ENCODE measurements at regions not wholly inside any gene's neighbourhood (a gene's known extent, or its start where the extent isn't known, plus 50 kb on each side); places are given as distances from the start of the nearest gene placed in this dataset.

DNA sequence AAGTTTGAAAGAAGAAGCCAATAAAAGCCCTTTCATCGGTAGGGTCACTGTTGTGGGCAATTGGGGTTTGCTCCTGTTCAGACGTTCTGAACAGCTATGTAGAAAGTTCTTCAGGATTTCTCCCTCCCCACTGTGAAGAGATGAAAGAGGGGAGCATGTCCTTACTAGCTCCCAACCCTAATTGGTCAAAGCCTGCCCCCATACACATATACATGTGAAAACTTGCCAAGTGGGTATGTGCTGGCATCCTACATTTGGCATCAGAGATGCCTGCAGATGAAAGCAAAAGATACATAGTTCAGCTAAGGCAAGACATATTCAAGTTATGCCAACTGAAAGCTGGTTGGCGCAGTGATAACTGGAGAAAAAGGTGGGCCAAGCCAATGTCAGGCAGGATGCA lies 363.1 kb upstream of the DACH1 start:
- Mint-ChIP-seq H3K27ac (no peak overlapping the region), H3K9me3 (peaks cover 8% of the 10 kb centered on the region), H3K4me1 (no peaks in the 10 kb centered on the region), H3K36me3 (no peaks in the 10 kb centered on the region), H3K4me3 (no peak overlapping the region)
- DNase-seq (ENCODE audit: low spot score in 2 of 2) = no peak
- no peak for ATAC-seq

DNA sequence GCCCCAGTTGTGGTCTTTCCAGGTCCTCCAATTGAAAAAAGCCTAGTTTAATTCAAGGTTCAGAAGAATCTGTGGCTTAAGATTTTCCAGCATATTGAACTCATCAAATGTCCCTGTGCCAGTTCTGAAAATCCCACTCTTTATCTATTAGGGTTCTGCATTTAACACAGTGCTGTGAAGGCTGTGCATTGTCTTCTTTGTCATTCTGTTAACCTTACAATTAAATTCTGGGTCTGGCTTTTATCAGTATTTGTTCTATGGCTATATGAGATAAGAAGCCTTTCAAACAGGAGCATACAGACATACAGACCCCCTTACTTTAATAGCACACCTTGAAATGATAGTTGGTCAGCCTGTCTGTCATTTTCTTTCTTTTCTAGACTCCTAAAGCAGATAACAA lies 362.1 kb upstream of the DACH1 start:
- Mint-ChIP-seq H3K9me3 (peaks cover 9% of the 10 kb centered on the region), H3K4me3 (no peak overlapping the region), H3K27ac (no peak overlapping the region), H3K36me3 (no peaks in the 10 kb centered on the region), H3K4me1 (no peaks in the 10 kb centered on the region)
- DNase-seq (ENCODE audit: low spot score in 2 of 2) (no peak), ATAC-seq (no peak)

DNA sequence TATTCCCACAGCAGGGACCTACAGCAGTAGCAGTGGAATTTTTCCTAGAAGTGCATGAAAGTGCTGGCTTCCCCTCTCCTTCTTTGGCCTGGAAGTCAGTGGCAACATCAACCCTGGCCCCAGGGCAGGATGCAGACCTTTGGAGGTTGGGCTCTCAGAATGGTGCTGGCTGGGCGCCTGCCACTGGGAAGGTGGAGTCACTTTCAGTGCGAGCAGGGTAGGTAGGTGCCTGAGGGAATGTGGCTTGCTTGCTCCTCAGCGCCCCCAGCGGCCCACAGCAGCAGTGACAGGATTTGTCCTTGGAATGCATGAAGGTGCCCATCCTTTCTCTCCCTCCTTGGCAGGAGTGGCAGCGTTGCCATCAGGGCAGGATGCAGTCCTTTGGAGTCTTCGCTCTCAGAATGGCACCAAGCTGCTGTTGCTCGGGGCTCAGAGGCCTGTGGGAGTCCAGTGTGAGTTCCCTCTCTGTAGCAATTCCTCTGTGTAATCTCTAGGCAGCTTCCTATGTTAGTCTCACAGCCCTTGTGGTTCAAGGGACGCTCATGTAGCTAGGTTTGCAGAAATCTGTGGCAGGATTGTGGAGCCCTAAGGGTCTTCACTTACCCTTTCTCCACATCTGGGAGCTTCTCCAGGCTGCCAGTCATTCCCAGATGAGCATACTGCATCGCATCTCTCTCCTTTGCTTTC lies 354.4 kb upstream of the DACH1 start:
- Mint-ChIP-seq H3K36me3 (no peaks in the 10 kb centered on the region), H3K4me1 (no peaks in the 10 kb centered on the region), H3K9me3 (peaks cover 9% of the 10 kb centered on the region), H3K4me3 (no peak overlapping the region), H3K27ac (no peak overlapping the region)
- ATAC-seq (peak; percentile 19), DNase-seq (ENCODE audit: low spot score in 2 of 2) (no peak)

DNA sequence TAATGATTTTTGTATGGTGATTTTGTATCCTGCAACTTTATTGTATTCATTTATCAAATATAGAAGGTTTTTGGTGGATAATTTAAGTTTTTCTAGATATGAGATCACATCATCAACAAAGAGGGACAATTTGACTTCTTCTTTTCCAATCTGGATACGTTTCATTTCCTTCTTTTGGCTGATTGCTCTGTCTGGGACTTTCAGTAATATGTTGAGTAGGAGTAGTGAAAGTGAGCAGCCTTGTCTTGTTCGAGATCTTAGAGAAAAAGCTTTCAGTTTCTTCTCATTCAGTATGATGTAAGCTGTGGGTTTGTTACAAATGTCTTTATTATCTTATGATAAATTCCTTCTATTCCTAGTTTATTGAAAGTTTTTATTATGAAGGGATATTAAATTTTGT lies 352.0 kb upstream of the DACH1 start:
- Mint-ChIP-seq H3K36me3 (no peaks in the 10 kb centered on the region), H3K9me3 (peaks cover 11% of the 10 kb centered on the region), H3K4me1 (no peaks in the 10 kb centered on the region), H3K27ac (no peak overlapping the region), H3K4me3 (no peak overlapping the region)
- ATAC-seq = no peak
- no peak for DNase-seq (ENCODE audit: low spot score in 2 of 2)

DNA sequence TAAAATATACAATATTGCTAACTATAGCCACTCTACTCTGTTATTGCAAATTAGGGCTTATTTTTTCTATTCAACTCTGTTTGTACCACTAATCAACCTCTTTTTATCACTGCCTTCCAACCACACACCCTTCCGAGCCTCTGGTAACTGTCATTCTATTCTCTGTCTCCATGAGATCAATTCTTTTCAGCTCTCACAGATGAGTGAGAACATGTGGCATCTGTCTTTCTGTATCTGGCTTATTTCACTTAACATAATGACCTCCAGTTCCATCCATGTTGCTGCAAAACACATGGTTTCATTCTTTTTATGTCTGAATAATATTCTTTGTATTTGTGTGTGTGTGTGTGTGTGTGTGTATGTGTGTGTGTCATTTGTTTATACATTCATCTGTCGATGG lies 350.1 kb upstream of the DACH1 start:
- Mint-ChIP-seq H3K9me3 (peaks cover 11% of the 10 kb centered on the region), H3K4me1 (no peaks in the 10 kb centered on the region), H3K36me3 (no peaks in the 10 kb centered on the region), H3K27ac (no peak overlapping the region), H3K4me3 (no peak overlapping the region)
- ATAC-seq (no peak), DNase-seq (ENCODE audit: low spot score in 2 of 2) (no peak)

DNA sequence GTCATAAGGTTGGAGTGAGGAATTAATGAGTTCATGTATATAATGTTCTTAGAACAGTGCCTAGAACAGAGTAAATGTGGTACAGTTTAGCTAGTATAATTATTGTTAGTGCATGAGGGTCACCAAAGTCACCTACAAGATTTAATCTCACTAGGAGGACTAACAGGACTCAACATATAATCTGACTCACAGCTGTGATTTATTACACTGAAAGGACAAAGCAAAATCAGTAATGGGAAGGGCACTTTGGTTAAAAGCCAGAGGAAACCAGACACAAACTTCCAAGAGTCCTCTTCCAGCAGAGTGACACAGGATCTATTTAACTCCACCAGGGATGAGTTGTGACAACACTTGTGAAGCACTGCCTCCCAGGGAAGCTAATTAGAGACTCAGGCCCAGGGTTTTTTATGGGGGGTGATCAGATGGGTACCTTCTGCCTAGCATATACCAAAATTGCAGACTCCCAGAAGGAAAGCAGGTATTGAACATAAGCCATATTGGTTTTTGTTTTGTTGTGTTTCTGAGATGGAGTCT lies 341.2 kb upstream of the DACH1 start:
- ATAC-seq (no peak), DNase-seq (ENCODE audit: low spot score in 2 of 2) (no peak)
- Mint-ChIP-seq H3K9me3 (peaks cover 9% of the 10 kb centered on the region), H3K36me3 (no peaks in the 10 kb centered on the region), H3K4me3 (no peak overlapping the region), H3K27ac (no peak overlapping the region), H3K4me1 (no peaks in the 10 kb centered on the region)

DNA sequence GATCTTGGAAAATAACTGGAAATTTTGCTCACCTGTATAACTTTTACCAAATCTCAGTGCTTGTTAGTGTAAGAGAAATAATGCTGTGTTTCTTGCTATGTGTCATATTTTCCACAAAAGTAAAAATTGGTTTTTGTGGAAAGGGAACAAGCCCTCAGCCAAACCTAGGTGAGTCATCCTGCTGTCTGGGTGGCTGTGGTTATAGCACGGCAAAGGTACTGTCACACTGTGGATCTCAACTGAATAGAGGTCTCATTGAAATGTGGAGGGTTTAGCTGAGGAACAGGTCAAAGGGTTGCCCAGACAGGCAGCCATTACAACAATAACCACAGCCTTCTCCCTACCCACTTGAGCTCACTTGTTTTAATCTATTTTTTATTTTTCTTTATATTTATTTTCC lies 338.8 kb upstream of the DACH1 start:
- DNase-seq (ENCODE audit: low spot score in 2 of 2) (no peak), ATAC-seq (peak; percentile 43)
- H3K36me3 Mint-ChIP-seq = no peaks in the 10 kb centered on the region
- no peak overlapping the region for H3K27ac Mint-ChIP-seq
- H3K4me1 Mint-ChIP-seq = no peaks in the 10 kb centered on the region
- H3K9me3 Mint-ChIP-seq = peaks cover 9% of the 10 kb centered on the region
- H3K4me3 Mint-ChIP-seq = no peak overlapping the region

DNA sequence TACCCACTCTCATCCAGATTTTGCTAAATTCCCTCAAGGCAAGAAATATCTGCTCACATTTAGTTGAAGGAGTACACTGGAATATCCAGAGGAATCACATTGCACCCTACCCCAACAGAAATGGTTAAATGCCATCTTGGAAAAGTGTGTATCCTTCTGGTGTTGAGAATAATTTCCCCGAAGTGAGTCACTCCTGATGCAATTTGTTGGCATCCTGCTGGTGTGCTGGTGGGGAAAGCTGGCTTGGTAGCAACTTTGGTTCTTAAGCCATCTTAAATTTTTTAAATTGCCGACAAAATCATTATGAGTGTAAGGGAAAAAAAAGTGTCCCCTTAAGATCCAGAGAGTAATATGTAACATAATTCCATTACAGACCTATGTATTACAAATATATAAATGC lies 337.3 kb upstream of the DACH1 start:
- no peaks in the 10 kb centered on the region for H3K36me3 Mint-ChIP-seq

DNA sequence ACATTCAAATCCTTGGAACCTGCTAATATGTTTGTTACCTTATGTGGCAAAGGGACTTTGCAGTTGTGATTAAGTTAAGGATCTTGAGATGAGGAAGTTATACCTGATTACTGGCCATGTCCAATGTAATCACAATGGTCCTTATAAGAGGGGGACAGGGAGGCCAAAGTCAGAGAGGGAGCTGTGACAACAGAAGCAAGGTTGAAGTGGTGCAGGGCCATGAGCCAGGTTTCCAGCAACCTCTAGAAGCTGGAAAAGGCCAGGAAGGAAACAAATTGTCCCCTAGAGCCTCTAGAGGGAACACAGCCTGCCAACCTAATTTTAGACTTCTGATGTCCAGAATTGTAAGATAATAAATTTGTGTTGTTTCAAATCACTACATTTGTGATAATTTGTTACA lies 334.7 kb upstream of the DACH1 start:
- no peak overlapping the region for H3K27ac Mint-ChIP-seq
- H3K9me3 Mint-ChIP-seq = peaks cover 9% of the 10 kb centered on the region
- H3K4me3 Mint-ChIP-seq = no peak overlapping the region
- H3K36me3 Mint-ChIP-seq = no peaks in the 10 kb centered on the region
- DNase-seq (ENCODE audit: low spot score in 2 of 2) (no peak), ATAC-seq (no peak)
- no peaks in the 10 kb centered on the region for H3K4me1 Mint-ChIP-seq

More for the DNA sequence above, 337.3 kb upstream of the DACH1 start:
- Mint-ChIP-seq H3K9me3 (peaks cover 9% of the 10 kb centered on the region), H3K4me1 (no peaks in the 10 kb centered on the region), H3K4me3 (no peak overlapping the region), H3K27ac (no peak overlapping the region)
- DNase-seq (ENCODE audit: low spot score in 2 of 2) (no peak), ATAC-seq (no peak)

DNA sequence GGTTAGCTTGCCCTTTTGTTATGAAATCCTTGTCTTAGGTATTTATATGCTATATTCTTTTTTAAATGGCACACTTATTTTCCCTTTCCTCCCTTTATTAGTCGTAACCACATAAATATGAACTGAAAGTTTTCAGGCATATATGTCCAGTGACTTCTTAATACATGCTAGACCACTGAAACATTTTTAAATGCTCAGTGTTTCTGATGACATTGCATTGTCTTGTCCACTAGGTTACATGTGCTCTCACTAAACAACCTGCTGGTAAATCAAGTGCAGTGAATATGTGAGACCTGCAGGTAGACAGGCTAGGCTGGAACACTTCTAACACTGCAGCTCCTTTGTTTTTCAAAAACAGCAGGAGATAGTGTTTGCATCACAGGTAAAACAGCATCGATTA lies 332.6 kb upstream of the DACH1 start:
- DNase-seq (ENCODE audit: low spot score in 2 of 2) = no peak
- Mint-ChIP-seq H3K4me3 (no peak overlapping the region), H3K27ac (no peak overlapping the region), H3K36me3 (no peaks in the 10 kb centered on the region), H3K9me3 (peaks cover 3% of the 10 kb centered on the region), H3K4me1 (no peaks in the 10 kb centered on the region)
- ATAC-seq = no peak

DNA sequence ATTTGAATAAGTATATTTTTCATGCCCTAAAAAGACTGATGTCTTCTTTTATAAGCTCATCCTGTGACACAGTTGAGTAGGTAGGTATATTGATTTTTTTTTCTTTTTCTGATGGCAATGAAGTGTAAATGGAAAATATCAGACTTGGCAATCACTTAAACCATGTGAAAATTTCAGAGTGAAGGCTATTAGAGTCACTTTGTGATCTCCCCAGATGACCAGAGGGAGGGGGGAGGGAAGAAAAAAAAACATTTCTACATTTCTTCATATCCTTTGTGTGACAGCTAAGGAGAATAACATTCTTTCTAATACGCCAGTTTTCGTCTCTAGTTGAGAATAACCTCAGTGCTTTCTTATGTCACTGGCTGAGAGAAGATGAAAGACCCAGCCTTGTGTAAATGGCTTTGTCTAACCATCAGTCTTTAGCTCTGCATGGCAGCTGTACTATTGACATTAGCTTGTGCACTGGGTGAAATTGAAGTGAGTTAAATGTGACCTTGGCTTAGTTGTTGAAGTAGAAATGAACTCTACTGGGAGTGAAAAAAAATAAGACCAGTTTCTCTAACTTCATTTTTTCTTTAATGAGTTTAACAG lies 332.1 kb upstream of the DACH1 start:
- no peak overlapping the region for H3K27ac Mint-ChIP-seq
- DNase-seq (ENCODE audit: low spot score in 2 of 2) (no peak), ATAC-seq (no peak)
- peaks cover 3% of the 10 kb centered on the region for H3K9me3 Mint-ChIP-seq
- H3K36me3 Mint-ChIP-seq = no peaks in the 10 kb centered on the region
- no peaks in the 10 kb centered on the region for H3K4me1 Mint-ChIP-seq
- H3K4me3 Mint-ChIP-seq = no peak overlapping the region

DNA sequence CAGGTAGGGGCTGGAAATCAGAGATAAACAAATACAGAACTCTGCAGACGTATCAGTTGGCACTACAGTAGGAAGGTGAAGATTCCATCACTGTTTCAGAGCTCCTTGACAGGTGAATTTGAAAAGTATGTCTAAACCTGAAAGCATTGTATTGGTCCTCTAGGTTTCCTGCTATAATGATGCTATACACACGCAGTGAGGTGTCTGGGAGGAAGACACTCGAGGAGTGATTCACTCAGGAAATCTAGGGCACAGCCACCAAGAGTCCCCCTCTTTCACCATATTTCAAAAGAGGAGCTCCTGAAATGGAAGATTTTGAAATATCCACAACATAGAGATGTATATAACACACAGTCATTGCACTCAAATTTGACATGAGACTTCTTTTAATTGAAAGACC lies 331.0 kb upstream of the DACH1 start:
- Mint-ChIP-seq H3K9me3 (peaks cover 3% of the 10 kb centered on the region), H3K4me1 (no peaks in the 10 kb centered on the region), H3K27ac (no peak overlapping the region), H3K36me3 (no peaks in the 10 kb centered on the region), H3K4me3 (no peak overlapping the region)
- ATAC-seq = no peak
- DNase-seq (ENCODE audit: low spot score in 2 of 2) = no peak

DNA sequence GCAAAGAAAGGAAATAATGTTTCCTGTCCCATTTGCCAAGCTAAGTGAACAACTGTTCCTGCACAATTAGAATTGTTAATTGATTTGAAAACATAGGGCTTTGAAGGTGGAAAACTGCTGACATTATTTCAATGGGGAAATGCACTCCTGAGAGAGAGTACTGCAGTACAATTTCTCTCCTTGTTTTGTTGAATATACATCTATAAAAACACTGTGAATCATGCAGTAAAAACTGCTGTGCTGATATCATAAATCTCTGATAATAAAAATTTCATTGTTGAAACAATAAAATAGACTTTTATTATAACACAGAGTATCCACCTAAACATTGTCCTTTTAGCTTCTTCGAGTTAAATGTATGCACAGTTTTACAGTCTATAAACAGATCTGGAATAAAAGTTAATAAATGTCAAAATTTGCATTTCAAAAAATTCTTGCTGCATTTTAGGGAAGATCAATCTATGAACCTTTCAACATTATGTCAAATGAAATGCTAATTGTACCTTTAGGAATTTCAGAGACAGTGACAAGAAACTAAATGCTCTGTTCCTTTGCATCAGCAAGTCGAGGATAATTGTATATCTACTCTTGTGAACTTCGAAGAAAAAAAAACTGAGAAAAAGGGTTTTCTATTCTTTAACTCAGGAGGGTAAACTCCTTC lies 328.2 kb upstream of the DACH1 start:
- ATAC-seq = no peak
- no peak for DNase-seq (ENCODE audit: low spot score in 2 of 2)
- Mint-ChIP-seq H3K27ac (no peak overlapping the region), H3K9me3 (peaks cover 6% of the 10 kb centered on the region), H3K4me1 (no peaks in the 10 kb centered on the region), H3K36me3 (no peaks in the 10 kb centered on the region), H3K4me3 (no peak overlapping the region)

DNA sequence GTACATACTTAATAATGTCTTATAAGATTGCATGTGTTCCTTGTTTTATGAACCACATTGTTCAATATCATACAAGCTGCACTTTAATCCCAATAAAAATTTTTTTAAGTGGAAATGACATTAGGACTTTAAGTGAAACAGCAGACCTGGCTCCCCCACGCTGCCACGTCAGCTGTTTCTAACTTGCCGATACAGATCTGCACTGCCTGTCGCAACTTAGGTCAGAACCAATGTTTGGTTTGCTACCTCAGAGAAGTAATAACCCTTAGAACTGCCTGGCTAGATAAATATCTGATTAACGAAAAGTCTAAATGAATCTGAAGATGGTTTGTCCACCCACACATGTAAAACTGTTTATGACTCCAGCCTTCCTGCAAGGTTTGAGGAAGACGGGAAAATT lies 327.5 kb upstream of the DACH1 start:
- Mint-ChIP-seq H3K27ac (no peak overlapping the region), H3K36me3 (no peaks in the 10 kb centered on the region), H3K9me3 (peaks cover 6% of the 10 kb centered on the region), H3K4me1 (no peaks in the 10 kb centered on the region), H3K4me3 (no peak overlapping the region)
- ATAC-seq (no peak), DNase-seq (ENCODE audit: low spot score in 2 of 2) (no peak)

DNA sequence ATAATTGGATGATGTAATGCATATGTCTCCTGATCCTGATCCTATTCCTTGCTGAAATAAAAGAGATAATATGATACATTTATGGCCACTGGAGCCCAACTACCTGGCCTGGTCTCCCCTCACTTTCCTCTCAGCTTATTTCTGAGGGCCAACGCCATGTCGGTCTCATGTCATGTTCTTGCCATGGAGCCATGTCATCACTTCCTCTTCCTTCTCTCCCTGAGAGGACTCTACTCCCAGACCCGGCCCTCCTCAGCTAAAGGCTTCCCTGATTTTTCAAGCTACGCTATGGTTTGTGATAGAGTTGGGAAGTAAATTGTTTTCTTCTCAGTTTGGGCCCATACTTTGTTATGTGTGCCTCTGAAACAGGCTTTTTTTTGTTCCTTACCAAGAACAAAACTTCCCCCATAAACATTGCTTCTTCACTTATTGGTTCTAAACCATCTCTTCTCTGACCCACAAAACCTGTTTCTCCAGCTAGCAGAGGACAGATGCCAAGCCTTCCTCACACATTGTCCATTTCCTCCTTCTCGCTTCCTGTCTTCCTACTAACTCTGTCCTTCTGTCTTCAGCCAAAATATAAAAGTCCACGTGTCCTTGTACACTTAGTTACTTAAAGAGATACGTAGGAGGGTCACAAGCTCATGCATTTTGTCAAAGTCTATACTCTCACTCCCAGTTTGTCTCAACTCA lies 319.9 kb upstream of the DACH1 start:
- DNase-seq (ENCODE audit: low spot score in 2 of 2) = no peak
- no peak overlapping the region for H3K4me3 Mint-ChIP-seq
- H3K9me3 Mint-ChIP-seq = peaks cover 10% of the 10 kb centered on the region
- no peak for ATAC-seq
- no peaks in the 10 kb centered on the region for H3K4me1 Mint-ChIP-seq
- H3K36me3 Mint-ChIP-seq = no peaks in the 10 kb centered on the region
- no peak overlapping the region for H3K27ac Mint-ChIP-seq

Data from stimulated activated effector memory CD8-positive, alpha-beta T cell treated with anti-CD3 and anti-CD28 coated beads, Interleukin-12 subunit alpha, Interleukin-12 subunit beta, amount 100 ng/mL, for 72 hours (primary cell).